WTC11 (cell line): ENCODE measurements at regions not wholly inside any gene's neighbourhood (a gene's known extent, or its start where the extent isn't known, plus 50 kb on each side); places are given as distances from the start of the nearest gene placed in this dataset.
"Not testable (repeated sequence)": the region's sequence is repeated elsewhere in the genome, so short reads cannot be mapped to it uniquely, and the experiment has no call there.

Experiments used
- CREB1 ChIP-seq: sonication (generic); formaldehyde crosslinking; IDR thresholded peaks from 2 replicates; pipeline ENCODE4 v1.8.0; 2023; ENCODE audit warnings: mild to moderate bottlenecking, missing genetic modification reagents
- CREM ChIP-seq: sonication (generic); formaldehyde crosslinking; IDR thresholded peaks from 2 replicates; pipeline ENCODE4 v1.8.1; 2022; ENCODE audit warnings: mild to moderate bottlenecking, missing genetic modification reagents, moderate library complexity
- CTCF ChIP-seq: fragments of 200-600 bp; IDR thresholded peaks from 2 replicates; pipeline ENCODE4 v1.8.0; 2022; ENCODE audit warnings: antibody characterized with exemption
- EMX1 ChIP-seq: fragments of 250-450 bp; sonication (Bioruptor Pico); IDR thresholded peaks from 2 replicates; pipeline ENCODE4 v1.8.0; 2021; ENCODE audit warnings: mild to moderate bottlenecking
- ESRRA ChIP-seq: sonication (generic); formaldehyde crosslinking; IDR thresholded peaks from 2 replicates; pipeline ENCODE4 v1.8.1; 2022; ENCODE audit warnings: mild to moderate bottlenecking, missing genetic modification reagents, borderline replicate concordance
- FOXP1 ChIP-seq: sonication (generic); formaldehyde crosslinking; IDR thresholded peaks from 2 replicates; pipeline ENCODE4 v1.8.0; 2022; ENCODE audit warnings: missing genetic modification reagents, mild to moderate bottlenecking, moderate library complexity, borderline replicate concordance
- HMGXB4 ChIP-seq: sonication (generic); formaldehyde crosslinking; IDR thresholded peaks from 2 replicates; pipeline ENCODE4 v1.8.1; 2023; ENCODE audit warnings: mild to moderate bottlenecking, moderate library complexity, missing genetic modification reagents
- KAT7 ChIP-seq: sonication (generic); formaldehyde crosslinking; IDR thresholded peaks from 2 replicates; pipeline ENCODE4 v1.8.1; 2023; ENCODE audit warnings: missing genetic modification reagents, mild to moderate bottlenecking, borderline replicate concordance
- PRDM15 ChIP-seq: sonication (generic); formaldehyde crosslinking; IDR thresholded peaks from 2 replicates; pipeline ENCODE4 v1.8.0; 2022; ENCODE audit warnings: missing genetic modification reagents
- SOX15 ChIP-seq: fragments of 250-450 bp; sonication (Bioruptor Pico); IDR thresholded peaks from 2 replicates; pipeline ENCODE4 v1.9.0; 2021; ENCODE audit warnings: mild to moderate bottlenecking
- TEAD4 ChIP-seq: sonication (generic); formaldehyde crosslinking; IDR thresholded peaks from 2 replicates; pipeline ENCODE4 v1.8.0; 2022; ENCODE audit warnings: mild to moderate bottlenecking, missing genetic modification reagents
- USF2 ChIP-seq: sonication (generic); formaldehyde crosslinking; IDR thresholded peaks from 2 replicates; pipeline ENCODE4 v1.8.1; 2023; ENCODE audit warnings: mild to moderate bottlenecking, missing genetic modification reagents, moderate library complexity
- ZBTB43 ChIP-seq: sonication (generic); formaldehyde crosslinking; IDR thresholded peaks from 2 replicates; pipeline ENCODE4 v1.8.1; 2023; ENCODE audit warnings: mild to moderate bottlenecking, missing genetic modification reagents
- ZNF138 ChIP-seq: sonication (generic); formaldehyde crosslinking; conservative IDR thresholded peaks from 2 replicates; pipeline ENCODE4 v1.8.1; 2022; ENCODE audit warnings: mild to moderate bottlenecking, moderate library complexity, missing genetic modification reagents

- not testable (repeated sequence) for TF ChIP-seq EMX1 (CRISPR knock-in tag); CREM; TEAD4; ZBTB43 (CRISPR knock-in tag); PRDM15 (CRISPR knock-in tag); CTCF; KAT7 (CRISPR knock-in tag); FOXP1; SOX15 (CRISPR knock-in tag); ESRRA (CRISPR knock-in tag); USF2 (CRISPR knock-in tag); ZNF138 (CRISPR knock-in tag); CREB1 (CRISPR knock-in tag); HMGXB4 (CRISPR knock-in tag)
Measured at GRCh38 chr14:105672450-105673200, 146.2 kb downstream of the TMEM121 start.
